Stimulated activated CD4-positive, alpha-beta T cell treated with anti-CD3 and anti-CD28 coated beads, TNF-alpha, amount 100 ng/mL, for 48 hours (primary cell): ENCODE measurements at regions not wholly inside any gene's neighbourhood (a gene's known extent, or its start where the extent isn't known, plus 50 kb on each side); places are given as distances from the start of the nearest gene placed in this dataset.

Source experiments
- DNase-seq, 3 donors: peaks; one replicate each; pipeline ENCODE4 v3.0.0-alpha.2; 2020; ENCODE audit warnings: low read depth in 3 of 3

DNA sequence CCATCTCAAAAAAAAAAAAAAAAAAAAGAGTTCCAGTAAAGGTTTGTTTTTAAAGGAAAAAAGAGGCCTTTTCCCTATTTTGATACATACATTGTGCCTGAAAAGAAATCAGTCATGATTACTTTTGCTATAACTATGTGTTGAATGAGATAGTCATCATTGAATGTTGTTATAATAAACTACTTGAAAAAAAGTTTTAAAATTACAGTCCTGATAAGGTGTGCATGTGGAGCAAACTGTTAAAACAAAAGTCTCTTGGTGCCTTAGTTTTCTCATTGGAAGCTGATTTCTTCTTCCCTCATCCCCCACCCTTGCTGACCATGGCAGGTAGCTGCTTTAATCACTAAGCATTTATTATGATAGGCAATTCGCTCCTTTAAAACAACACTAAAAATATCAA is 172.3 kb upstream of the TBCA start:
- no peak for DNase-seq

DNA sequence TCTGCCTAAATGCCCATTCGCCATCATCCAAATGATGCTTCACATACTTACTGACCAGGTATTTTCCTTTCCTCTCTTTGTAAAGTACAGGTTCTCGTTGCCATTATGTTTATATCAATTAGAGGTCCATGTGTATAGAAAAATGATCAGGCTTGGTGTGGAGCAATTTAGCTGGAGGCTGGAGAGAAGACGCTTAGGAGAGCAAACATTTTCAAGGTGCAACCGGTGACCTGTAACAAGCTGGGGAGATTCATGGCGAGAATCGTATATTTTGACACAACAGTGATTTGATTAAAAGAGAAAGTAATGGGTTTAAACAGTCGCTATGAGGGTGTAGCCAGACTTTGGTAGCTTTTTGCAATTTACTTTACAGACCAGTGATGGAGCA is 170.9 kb upstream of the TBCA start:
- DNase-seq, result no peak

DNA sequence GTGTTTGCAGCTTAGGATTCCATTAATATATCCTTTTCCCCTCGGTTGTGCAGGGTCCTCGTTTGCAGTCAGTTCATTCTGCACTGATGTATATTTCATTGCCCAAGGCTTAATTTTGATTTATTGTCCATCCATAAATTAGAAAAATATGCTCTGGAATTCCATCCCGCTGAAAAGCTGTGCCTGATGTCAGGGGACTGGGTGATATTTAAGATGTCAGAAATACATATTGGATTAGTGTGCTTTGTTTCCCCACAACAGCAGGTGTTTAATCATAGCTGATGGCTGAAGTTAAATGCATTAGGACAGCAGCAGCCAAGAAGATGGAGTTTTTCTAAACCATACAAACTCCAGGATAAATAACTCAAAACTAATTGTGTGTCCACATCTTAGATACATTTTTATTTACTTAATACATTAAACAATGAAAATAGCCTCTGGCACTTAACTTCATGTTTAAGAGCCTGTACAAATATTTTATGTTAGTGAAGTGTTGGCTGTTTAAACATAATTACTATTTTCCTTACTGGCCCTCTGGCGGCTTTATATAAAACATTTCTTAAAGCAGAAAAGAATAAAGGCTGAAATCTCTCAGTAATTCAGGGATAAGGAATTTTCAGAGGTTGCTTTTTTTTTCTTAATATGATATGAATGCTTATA is 170.4 kb upstream of the TBCA start:
- DNase-seq, result no peak

DNA sequence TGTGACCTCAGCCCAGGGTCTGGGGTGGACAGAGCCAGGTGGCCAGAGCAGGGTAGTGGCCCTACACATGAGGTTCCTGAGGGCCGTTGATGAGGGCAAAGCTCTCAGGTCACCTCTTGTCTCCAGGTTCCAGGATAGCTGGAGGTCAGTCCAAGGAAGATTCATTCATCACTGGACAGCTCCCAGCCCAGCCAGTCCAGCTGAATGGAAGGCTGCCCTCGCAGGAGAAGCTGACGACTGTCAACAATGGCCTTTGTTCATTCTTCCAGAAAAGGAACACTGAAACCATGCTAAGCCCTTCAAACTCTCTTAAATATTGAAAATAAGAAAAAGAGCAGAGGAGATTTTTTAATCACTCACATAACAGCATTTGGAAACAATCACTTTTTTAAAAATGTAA is 169.7 kb upstream of the TBCA start:
- DNase-seq, result no peak

DNA sequence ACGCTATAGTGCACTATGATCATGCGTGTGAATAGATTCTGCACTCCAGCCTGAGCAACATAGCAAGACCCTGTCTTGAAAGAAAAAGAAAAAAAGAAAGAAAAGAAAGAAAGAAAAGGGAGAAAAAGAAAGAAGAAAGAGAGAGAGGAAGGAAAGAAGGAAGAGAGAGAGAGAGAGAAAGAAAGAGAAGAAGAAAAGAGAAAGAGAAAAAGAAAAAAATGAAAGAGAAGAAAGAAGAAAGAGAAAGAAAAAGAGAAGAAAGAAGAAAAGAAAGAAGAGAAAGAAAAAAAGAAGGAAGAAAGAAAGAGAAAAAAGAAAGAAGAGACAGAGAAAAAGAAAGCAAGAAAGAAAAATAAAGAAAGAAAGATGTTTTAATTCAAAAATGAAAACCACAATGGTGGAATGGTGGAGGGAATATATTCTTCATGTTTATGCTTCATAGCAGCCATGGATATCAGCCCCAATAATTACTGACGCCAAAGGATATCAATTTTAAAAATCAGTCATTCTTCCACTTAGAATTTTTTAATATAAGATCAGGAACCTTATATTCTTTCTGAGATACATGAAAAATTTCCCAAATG is 168.7 kb upstream of the TBCA start:
- no peak for DNase-seq

DNA sequence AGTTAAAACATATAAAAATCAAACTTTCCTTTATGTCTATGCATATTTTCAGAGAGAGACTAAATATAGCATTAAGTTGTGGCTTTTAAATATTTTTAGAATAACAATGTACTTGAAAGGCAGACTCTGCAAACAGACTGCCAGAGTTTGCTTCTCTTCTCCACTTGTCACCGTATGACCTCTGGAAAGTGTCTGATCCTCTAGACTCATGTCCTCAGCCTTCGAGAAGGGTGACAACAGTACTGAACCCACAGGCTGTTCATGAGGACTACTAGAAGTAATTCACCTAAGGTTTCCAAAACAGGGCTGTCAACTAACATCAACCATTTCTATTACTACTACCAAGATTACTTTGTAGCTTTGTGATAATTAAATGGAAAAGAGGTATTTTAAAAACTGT is 167.7 kb upstream of the TBCA start:
- no peak for DNase-seq

DNA sequence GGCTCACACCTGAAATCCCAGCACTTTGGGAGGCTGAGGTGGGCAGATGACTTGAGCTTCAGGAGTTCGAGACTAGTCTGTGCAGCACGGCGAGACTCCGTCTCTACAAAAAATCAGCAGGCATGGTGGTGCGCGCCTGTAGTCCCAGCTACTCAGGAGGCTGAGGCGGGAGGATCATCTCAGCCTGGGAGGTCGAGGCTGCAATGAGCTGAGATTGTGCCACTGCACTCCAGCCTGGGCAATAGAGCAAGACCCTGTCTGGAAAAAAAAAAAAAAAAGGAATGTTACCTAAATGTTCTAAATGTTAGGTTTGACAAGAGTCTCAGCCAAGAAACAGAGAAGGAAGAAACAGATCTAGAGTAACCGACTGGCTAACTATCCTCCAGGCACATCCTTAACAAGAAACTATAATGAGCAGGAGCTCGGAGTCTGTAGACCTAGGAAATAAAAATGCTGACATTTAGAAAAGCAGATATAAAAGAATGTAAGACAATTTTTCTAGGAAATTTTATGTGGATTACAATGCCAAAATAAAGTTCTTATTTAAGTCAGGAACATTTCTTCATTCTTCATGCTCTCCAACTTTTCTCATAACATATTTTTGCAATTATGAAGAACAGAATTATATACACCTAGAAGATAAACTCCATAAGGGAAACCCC is 166.6 kb upstream of the TBCA start:
- DNase-seq, result no peak

DNA sequence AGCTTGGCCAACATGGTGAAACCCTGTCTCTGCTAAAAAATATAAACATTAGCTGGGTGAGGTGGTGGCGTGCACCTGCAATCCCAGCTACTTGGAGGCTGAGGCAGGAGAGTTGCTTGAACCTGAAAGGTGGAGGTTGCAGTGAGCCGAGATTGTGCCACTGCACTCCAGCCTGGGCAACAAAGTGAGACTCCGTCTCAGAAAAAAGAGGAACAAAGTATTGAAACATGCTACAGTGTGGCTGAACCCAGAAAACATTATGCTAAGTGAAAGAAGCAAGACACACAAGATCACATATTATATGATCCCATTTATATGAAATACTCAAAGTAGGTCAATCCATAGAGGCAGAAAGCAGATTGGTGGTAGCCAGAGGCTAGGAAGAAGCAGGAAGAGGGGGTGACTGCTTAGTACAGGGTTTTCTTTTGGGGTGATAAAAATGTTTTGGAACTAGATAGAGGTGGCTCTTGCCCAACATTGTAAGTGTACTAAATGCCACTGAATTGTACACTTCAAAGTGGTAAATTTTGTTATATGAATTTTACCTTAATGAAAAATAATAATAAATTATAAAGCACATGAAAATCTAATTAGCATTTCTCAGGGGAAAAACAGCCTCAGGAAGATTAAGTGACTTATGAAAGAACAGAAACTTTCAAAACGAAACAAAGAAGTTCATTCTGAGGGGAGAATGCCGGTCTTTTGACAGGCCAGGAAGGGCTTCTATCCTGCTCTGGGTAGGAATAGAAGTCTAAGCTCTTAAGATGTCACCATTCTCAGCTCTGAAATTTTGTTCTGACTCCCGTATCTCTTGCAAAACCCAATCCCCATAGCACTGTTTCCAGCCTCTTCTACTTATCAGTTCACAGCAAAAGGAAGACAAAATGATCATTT is 161.1 kb upstream of the TBCA start:
- DNase-seq, result no peak

DNA sequence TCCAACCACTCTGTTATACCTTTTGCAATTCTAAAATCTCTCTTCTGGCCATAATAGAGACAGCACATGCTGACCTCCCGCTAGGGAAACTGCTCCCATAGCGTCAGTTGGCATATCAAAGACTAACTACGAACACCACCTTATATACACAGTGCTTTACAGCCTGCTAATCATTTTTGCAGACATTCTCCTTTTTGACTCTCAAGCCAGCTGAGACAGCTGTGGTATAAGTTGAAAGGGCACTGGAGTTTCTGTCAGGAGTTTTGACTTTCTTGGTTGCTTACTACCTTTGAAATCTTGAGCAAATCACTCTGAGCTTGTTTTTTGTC is 160.2 kb upstream of the TBCA start:
- no peak for DNase-seq

DNA sequence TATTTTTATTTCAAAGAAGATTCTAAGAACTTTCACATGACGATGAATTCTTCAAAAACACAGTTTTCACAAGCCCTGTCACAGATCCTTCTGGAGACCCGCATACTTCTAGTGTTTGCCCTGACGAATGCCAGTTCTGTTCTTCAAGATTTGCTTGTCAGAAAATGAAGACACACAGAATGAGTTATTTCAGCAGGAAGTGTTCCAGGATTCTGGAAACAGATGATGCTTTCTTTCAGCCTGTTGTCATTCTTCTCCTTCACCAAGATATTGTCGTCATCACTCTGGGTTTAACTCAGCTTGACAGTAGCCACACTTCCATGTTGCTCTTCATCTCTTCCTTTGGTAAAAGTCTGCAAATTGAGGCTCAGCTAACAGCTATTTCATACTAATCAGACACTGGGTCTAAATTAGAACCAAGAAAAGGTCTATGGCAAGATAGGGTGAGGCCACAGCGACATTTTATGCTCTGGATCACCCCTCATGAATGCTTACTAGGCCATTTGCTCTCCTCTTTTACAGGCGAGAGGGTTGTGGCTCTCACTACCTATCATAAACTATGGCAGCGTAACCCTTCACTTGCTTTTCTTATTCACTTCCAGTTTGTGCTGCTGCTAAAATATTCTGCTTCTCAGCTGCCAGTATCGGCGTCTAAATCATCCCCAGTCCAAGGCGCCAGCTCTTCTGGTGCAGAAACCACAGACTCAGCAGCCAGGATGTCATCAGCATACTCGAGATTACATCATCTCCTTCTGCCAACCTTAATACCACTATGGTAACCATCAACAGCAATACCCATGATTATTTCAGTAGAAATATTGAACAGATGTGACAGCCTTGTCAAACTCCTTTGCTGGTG is 159.6 kb upstream of the TBCA start:
- peak in 2 of 3 donors; percentile 1 to 12 for DNase-seq

DNA sequence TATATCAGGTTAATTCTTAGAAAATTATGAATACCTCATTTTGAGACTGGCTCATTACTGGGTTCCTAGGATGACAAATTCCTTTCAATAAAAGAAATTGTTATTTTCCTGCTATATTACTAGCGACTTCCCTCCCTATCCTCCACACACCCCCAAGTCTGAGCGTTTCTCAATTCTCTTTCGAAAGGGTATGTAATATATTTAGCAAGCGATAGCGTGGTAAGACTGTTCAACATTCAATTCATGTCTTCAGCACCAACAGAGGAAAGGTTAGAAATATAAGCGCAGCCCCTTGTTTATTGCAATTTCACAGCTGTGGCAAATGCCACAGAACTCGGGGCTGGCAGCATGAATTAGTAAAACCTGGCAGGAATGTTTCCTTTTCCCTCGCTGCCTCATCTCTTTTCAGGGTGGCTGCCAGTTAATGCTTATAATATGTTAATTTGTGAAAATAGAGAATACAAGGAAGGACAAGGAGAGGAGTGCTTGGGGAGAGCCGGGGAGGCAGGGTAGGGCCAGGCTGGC is 152.7 kb upstream of the TBCA start:
- DNase-seq, result no peak

DNA sequence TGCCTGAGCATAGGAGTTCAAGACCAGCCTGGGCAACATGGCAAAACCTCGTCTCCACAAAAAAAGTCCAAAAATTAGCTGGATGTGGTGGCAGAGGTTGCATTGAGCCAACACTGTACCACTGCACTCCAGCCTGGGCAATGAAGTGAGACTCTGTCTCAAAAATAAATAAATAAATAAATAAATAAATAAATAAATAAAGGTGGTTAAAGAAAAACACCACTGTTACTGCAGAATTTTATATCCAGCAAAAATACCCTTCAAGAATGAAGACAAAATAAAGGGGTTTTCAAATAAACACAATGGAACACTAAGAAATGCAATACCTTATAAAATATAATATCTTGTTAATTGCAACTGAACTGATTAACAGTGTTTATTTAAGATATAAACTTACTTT is 150.2 kb upstream of the TBCA start:
- no peak for DNase-seq

DNA sequence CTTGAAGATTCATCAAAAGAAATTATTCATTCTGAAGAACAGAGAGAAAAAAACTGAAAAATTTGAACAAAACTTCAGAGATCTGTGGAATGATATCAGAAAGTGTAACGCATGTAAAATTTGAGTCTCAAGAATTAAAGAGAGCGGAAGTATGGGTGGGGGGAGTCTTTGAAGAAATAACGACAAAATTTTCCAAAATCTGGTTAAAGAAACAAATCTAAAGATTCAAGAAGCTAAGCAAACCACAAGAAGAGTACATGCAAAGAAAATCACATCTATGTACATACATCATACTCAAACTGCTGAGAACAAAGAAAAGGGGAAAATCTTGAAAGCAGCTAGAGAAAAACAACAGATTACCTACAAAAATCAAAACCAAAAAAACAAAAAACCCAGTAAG is 149.4 kb upstream of the TBCA start:
- DNase-seq, result no peak

DNA sequence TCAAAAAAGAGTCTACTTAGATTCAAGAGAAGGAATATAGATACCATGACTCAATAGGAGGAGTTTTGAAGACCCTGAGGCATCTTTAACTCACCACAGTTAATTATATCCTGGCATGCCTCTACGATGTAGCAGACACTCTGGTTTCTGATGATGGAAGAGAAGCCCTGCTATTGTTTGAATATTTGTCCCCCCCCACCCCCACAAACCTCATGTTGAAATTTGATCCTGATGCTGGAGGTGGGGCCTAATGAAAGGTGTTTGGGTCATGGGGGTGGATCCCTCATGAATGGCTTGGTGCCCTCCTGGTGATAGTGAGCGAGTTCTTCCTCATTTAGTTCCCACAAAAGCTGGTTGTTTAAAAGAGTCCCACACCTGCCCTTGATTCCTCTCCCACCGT is 147.9 kb upstream of the TBCA start:
- DNase-seq, result no peak

DNA sequence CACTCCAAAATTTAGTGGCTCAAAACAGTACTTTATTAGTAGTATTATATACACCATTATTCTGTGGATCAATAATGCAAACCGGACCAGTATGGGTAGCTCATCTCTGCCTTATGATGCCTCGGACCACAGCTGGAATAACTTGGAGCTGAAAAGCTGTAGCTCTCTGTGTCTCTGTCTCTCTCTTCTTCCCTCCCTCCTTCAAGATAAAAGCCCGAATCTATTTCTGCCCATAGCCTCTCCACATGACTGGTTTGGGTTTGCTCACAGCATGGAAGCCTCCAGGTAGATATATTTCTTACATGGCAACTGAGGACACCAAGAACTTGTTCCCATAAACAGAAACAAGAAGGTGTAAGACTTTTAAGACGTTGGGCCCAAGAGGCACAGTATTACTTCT is 147.5 kb upstream of the TBCA start:
- DNase-seq, result no peak

DNA sequence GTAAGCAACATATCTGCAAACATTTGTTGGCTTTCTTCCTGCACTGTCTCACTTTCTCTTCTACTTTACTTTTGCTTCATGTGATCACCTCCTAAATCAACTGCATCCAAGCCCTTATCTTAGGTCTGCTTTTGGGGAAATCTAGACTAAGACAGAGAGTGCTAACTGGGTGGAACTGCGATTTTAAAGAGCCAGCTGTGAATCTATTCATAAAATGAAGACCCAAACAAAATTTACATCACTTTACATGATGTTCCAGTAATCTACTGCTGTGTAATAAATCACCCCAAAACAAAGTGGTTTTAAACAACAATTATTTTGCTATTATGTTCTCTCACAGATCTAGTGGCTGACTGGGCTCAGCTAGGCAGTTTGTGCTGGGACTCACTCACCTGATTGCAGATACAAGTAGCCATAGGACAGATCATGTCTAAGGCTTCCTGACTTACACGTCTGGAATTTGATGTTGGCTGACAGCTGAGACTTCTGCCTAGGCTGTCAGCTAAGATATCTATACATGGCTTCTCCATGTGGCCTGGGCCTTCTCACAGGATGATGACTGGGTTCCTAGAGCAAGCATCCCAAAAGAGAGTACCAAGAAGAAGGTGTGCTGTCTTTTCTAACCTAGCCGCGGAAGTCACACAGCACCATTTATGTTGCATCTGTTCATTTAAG is 145.1 kb upstream of the TBCA start:
- no peak for DNase-seq

DNA sequence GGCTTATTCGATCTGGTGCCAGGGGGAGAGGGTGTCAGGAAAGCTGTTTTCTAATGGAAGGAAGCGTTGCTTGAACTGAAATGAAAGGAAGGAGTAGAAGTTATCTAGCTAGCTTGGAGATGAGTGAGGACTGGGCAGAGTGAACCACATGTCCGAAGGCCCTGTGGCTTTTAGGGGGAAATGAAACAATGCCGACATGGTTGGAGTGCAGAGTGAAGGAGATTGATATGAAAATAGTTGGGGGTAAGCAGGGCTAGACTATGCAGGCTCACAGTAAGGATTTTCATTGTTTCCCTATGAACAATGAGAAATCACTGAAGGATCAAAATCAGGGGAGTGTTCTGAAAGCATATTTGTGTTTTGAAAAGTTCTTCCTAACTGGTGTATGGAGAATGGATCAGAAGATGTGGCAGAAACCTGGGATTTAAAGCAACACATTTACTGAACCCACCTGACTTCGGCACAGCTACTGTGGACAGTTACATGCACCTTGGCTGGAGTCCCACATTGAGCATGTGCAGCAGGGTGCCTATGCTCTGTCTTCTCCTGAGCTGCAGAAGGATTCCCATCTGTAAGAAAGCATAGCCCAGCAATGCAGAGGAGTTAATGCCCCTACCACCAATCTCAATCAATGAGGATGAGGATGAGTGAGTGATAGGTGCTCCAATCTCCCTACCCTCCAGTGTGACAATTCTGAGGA is 144.4 kb upstream of the TBCA start:
- no peak for DNase-seq

DNA sequence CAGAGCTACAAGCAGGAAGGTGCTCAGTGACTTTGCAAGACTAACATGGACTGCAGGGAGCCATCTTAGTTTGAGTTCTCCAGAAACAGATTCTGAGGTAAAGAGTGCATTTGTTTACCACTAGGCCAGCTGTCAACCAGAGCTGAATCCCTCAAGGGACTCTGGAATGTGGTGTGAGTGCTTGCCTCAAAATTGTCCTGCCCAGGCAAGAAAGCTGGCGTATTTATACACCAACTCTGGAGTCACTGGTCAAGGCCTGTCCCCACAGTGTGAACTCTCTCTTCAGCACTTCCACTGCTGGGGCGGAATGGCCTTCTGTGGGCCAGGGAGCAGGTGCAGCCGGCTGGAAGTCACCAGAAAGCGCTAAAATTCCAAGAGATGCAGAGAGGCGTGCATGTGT is 139.2 kb upstream of the TBCA start:
- no peak for DNase-seq

DNA sequence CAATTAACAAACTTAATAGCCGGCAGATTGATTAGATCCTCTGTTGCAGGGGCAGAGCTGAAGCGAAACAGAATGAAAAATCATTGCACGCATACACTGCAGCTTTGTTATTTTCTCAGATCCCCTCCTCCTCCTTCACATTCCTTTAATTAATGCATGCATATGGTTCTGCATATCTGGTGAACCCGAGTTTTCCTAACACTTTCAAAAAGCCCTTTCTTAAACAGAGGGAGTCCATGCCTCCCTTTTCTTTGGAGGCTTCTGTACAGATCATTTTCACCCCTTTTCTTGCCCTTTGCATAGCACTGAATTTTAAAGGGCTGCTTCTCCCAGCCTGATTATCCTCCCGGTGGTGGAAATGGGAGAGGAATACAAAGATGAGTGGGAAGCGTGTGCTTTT is 136.6 kb upstream of the TBCA start:
- no peak for DNase-seq

DNA sequence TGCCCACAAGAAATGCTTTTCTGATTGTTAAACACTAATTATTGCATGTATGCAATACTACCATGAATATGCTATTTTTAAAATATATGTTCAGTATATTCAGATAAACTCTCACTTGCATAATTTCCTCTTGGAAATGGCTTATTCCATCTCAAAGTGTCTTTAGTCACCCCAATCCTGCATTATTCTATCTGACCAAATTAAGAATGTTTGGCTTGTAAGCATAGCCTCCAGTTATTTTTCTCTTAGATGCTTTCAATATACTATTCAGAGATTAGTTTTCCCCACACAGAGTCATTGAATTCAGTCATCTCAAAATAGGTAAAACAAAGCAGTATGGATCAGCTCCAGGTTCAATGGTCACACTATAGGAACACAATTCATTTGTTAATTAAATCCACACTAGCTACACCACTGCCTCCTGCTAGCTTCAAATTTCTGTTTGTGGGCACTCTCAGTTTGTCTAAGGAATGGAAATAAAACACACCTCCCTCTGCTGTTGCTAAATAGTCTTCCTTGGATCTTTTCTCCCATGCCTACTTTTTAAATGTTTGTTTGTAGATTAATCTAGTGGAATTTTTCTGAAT is 134.6 kb upstream of the TBCA start:
- DNase-seq, result no peak
